ENCODE measurements at regions not wholly inside any gene's neighbourhood (a gene's known extent, or its start where the extent isn't known, plus 50 kb on each side); places are given as distances from the start of the nearest gene placed in this dataset.

DNA sequence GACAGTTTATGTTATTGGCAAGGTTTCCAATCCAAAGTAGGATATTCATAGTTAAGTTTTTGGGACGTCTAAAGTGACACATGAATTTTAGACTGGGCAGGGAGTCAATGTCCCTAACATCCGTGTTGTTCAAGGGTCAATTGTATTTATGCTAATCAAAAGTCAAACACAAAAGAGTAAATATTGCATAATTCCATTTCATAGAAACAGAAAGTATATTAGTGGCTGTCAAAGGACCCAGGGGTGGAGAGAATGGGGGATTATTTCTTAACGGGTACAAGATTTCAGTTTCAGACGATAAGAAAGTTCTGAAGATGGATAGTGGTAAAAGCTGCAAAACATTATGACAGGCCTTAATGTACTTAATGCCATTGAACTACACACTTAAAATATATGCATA is 971.8 kb upstream of the AGA start:
- TF ChIP-seq EZH2 (IDR thresholded peaks at IDR 0.05) (no peak), POLR2AphosphoS5 (IDR thresholded peaks at IDR 0.05; ENCODE audit: borderline replicate concordance, low read depth, low read length) (no peak), FOXP2 (optimal IDR thresholded peaks at IDR 0.05; ENCODE audit: control extremely low read depth, extremely low read length, insufficient read depth) (no peak)
